Tibial nerve (tissue), 4 donors: ENCODE measurements at regions not wholly inside any gene's neighbourhood (a gene's known extent, or its start where the extent isn't known, plus 50 kb on each side); places are given as distances from the start of the nearest gene placed in this dataset.

Source experiments
- DNase-seq, 2 donors: peaks; one replicate each; pipeline ENCODE4 v3.0.0-alpha.2; 2019; ENCODE audit warnings: low spot score in 2 of 2
- H3K27ac ChIP-seq, 4 donors: fragments of 200-600 bp; sonication (generic) in 3 of 4; one replicate each; pipeline ENCODE4 v1.5.1; 2017 to 2019; ENCODE audit warnings: mild to moderate bottlenecking in 1 of 4
- H3K27me3 ChIP-seq, 2 donors: fragments of 200-600 bp; sonication (generic) in 1 of 2; one replicate each; pipeline versions ENCODE4 v1.5.1 to v1.6.0; 2017 to 2019
- H3K36me3 ChIP-seq, 3 donors: fragments of 200-600 bp; sonication (generic); one replicate each; pipeline ENCODE4 v1.5.1; 2018 to 2019
- H3K4me1 ChIP-seq, 4 donors: fragments of 200-600 bp; sonication (generic) in 3 of 4; one replicate each; pipeline ENCODE4 v1.5.1; 2017 to 2019
- H3K4me3 ChIP-seq, 4 donors: fragments of 200-600 bp; sonication (generic) in 3 of 4; one replicate each; pipeline ENCODE4 v1.5.1; 2017 to 2019; ENCODE audit warnings: mild to moderate bottlenecking in 1 of 4, moderate library complexity in 1 of 4
- H3K9me3 ChIP-seq, 4 donors: fragments of 200-600 bp; sonication (generic) in 3 of 4; one replicate each; pipeline ENCODE4 v1.5.1; 2017 to 2019
- EP300 ChIP-seq, 2 donors: sonication (generic); formaldehyde crosslinking; IDR thresholded peaks; one replicate each; pipeline ENCODE4 v1.6.1; 2017; ENCODE audit warnings: antibody characterized with exemption in 2 of 2, mild to moderate bottlenecking in 1 of 2
- POLR2A ChIP-seq, 2 donors: fragments of 450-650 bp; IDR thresholded peaks; one replicate each; pipeline ENCODE4 v1.6.1; 2017; ENCODE audit warnings: antibody characterized with exemption in 2 of 2, mild to moderate bottlenecking in 2 of 2, moderate library complexity in 2 of 2
- WGBS, 2 donors: methylation state at CpG; one replicate each; pipeline ENCODE4 v1.1.5; 2018; 5-methylcytosine and 5-hydroxymethylcytosine counted together
- TF ChIP-seq, protein P1 (sequence below), 5 experiments: fragments of 200-600 bp in 3 of 5; fragments of 450-650 bp in 2 of 5; sonication (generic) in 3 of 5; IDR thresholded peaks; one replicate each; pipeline ENCODE4 v1.5.1; 2016 to 2019; ENCODE audit warnings: antibody characterized with exemption in 5 of 5, mild to moderate bottlenecking in 3 of 5, moderate library complexity in 2 of 5

- Histone ChIP-seq H3K27ac (no peak overlapping the region), H3K9me3 (no peaks in the 10 kb centered on the region), H3K4me3 (no peak overlapping the region), H3K27me3 (no peaks in the 10 kb centered on the region), H3K36me3 (no peaks in the 10 kb centered on the region), H3K4me1 (no peaks in the 10 kb centered on the region)
- TF ChIP-seq EP300 (IDR thresholded peaks at IDR 0.05) (no peak), POLR2A (IDR thresholded peaks at IDR 0.05) (no peak)
- TF ChIP-seq, protein P1, sequence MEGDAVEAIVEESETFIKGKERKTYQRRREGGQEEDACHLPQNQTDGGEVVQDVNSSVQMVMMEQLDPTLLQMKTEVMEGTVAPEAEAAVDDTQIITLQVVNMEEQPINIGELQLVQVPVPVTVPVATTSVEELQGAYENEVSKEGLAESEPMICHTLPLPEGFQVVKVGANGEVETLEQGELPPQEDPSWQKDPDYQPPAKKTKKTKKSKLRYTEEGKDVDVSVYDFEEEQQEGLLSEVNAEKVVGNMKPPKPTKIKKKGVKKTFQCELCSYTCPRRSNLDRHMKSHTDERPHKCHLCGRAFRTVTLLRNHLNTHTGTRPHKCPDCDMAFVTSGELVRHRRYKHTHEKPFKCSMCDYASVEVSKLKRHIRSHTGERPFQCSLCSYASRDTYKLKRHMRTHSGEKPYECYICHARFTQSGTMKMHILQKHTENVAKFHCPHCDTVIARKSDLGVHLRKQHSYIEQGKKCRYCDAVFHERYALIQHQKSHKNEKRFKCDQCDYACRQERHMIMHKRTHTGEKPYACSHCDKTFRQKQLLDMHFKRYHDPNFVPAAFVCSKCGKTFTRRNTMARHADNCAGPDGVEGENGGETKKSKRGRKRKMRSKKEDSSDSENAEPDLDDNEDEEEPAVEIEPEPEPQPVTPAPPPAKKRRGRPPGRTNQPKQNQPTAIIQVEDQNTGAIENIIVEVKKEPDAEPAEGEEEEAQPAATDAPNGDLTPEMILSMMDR (IDR thresholded peaks at IDR 0.05) = no peak
- WGBS, 2 donors = 96 to 99% methylated on average over 8 of the region's 8 CpGs
- no peak for DNase-seq
These were observed 528.6 kb upstream of the ID2 start for GRCh38 chr2:8153258-8153718.

- no peak overlapping the region for H3K4me3 ChIP-seq
- no peaks in the 10 kb centered on the region for H3K9me3 ChIP-seq
- no peaks in the 10 kb centered on the region for H3K4me1 ChIP-seq
- TF ChIP-seq EP300 (IDR thresholded peaks at IDR 0.05) (no peak), POLR2A (IDR thresholded peaks at IDR 0.05) (no peak)
- TF ChIP-seq, protein P1 (IDR thresholded peaks at IDR 0.05) = no peak
- WGBS, 2 donors = 81 to 89% methylated on average over 7 of the region's 7 CpGs
- H3K27me3 ChIP-seq = no peaks in the 10 kb centered on the region
- H3K36me3 ChIP-seq = no peaks in the 10 kb centered on the region
- DNase-seq = no peak
- no peak overlapping the region for H3K27ac ChIP-seq
These were observed 527.6 kb upstream of the ID2 start for GRCh38 chr2:8154270-8154669.

- 90 to 92% methylated on average over 6 of the region's 6 CpGs for WGBS, 2 donors
- Histone ChIP-seq H3K4me1 (no peaks in the 10 kb centered on the region), H3K4me3 (no peak overlapping the region), H3K27me3 (no peaks in the 10 kb centered on the region), H3K9me3 (no peaks in the 10 kb centered on the region), H3K27ac (no peak overlapping the region), H3K36me3 (no peaks in the 10 kb centered on the region)
- no peak for DNase-seq
- TF ChIP-seq, protein P1 (IDR thresholded peaks at IDR 0.05) = no peak
- TF ChIP-seq POLR2A (IDR thresholded peaks at IDR 0.05) (no peak), EP300 (IDR thresholded peaks at IDR 0.05) (no peak)
These were observed 526.9 kb upstream of the ID2 start for GRCh38 chr2:8154936-8155335.

DNA sequence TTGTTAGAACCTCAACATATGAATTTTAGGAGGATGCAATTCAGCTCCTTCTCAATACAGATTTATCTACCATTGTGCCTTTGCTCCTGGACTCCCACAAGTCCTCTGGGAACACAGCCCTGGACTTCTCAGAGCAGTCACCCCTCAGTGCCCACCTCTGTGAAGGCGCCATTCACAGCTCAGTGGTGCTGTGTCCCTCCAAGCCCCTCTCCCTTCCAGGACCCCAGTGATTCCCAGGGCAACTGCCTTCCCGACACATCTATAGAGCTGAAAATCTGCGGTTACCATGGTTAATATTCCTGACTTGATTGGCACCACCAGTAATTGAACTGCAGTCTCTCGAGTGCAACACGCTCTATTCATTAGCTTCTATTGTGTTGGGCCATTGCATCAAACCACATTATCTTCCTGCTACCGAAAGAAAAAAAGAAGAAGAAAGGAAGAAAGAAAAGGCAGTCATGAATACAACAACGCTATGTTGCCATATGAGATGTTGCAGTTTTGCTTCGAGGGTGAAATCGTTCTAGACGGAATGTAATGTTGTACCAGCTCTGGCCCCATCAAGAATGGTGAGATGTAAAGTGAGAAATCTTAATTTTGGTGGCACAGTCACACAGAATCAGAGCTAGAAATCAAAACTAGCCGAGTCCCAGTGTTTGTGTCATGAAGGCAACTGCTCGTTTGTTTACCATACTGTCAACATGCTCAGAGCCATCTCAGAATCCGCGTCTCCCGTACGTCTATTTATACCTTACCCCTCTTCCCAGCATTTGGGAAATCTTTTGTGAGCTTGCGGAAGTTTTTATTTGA is 524.0 kb upstream of the ID2 start:
- no peaks in the 10 kb centered on the region for H3K9me3 ChIP-seq
- no peak overlapping the region for H3K4me3 ChIP-seq
- H3K27ac ChIP-seq = no peak overlapping the region
- WGBS, 2 donors = 92 to 93% methylated on average over 17 of the region's 17 CpGs
- no peaks in the 10 kb centered on the region for H3K27me3 ChIP-seq
- no peak for DNase-seq
- TF ChIP-seq EP300 (IDR thresholded peaks at IDR 0.05) (no peak), POLR2A (IDR thresholded peaks at IDR 0.05) (no peak)
- TF ChIP-seq, protein P1 (IDR thresholded peaks at IDR 0.05) = no peak
- H3K4me1 ChIP-seq = no peaks in the 10 kb centered on the region
- no peaks in the 10 kb centered on the region for H3K36me3 ChIP-seq

GRCh38 chr2:8158711-8159110 is 523.1 kb upstream of the ID2 start:
- no peaks in the 10 kb centered on the region for H3K9me3 ChIP-seq
- H3K27ac ChIP-seq = no peak overlapping the region
- WGBS, 2 donors = 80 to 89% methylated on average over 6 of the region's 6 CpGs
- TF ChIP-seq EP300 (IDR thresholded peaks at IDR 0.05) (no peak), POLR2A (IDR thresholded peaks at IDR 0.05) (no peak)
- TF ChIP-seq, protein P1 (IDR thresholded peaks at IDR 0.05) = no peak
- no peak for DNase-seq
- no peaks in the 10 kb centered on the region for H3K4me1 ChIP-seq
- H3K36me3 ChIP-seq = no peaks in the 10 kb centered on the region
- no peak overlapping the region for H3K4me3 ChIP-seq
- H3K27me3 ChIP-seq = no peaks in the 10 kb centered on the region
